Natural killer cell (primary cell): ENCODE measurements at regions not wholly inside any gene's neighbourhood (a gene's known extent, or its start where the extent isn't known, plus 50 kb on each side); places are given as distances from the start of the nearest gene placed in this dataset.

Experiments used
- ATAC-seq, 3 donors: fragments of 150-1000 bp in 2 of 3; fragments of 200-7000 bp in 1 of 3; cut with Tn5 transposase; 1 replicate in 1 of 3; 2 replicates in 2 of 3; pipeline ENCODE4 v1.10.0; 2021; ENCODE audit warnings: mild to moderate bottlenecking in 2 of 3, moderate library complexity in 2 of 3
- DNase-seq, 2 donors: peaks; one replicate each; pipeline versions ENCODE4 v3.0.0 to v3.0.0-alpha.2; 2013 to 2021; ENCODE audit warnings: mixed read lengths in 1 of 2
- H3K27ac ChIP-seq: one replicate; pipeline ENCODE4 v1.5.1; 2013; ENCODE audit warnings: mild to moderate bottlenecking, low read length
- H3K27me3 ChIP-seq: one replicate; pipeline ENCODE4 v1.6.1; 2013; ENCODE audit warnings: low read length; ENCODE audit not compliant: control insufficient read depth, insufficient read depth
- H3K36me3 ChIP-seq: one replicate; pipeline ENCODE4 v1.6.1; 2013; ENCODE audit warnings: low read length; ENCODE audit not compliant: control insufficient read depth, insufficient read depth
- H3K4me1 ChIP-seq: one replicate; pipeline ENCODE4 v1.6.1; 2013; ENCODE audit warnings: low read length; ENCODE audit not compliant: control insufficient read depth, insufficient read depth
- H3K4me3 ChIP-seq: one replicate; pipeline ENCODE4 v1.5.1; 2013; ENCODE audit warnings: low read length
- H3K9me3 ChIP-seq: one replicate; pipeline ENCODE4 v1.6.1; 2013; ENCODE audit warnings: low read length; ENCODE audit not compliant: control insufficient read depth, insufficient read depth
- H3K27ac Mint-ChIP-seq, 2 donors: one replicate each; pipeline ENCODE4 v1.8.0; 2022; ENCODE audit warnings: mild to moderate bottlenecking in 2 of 2, mixed read lengths in 2 of 2, moderate library complexity in 1 of 2
- H3K27me3 Mint-ChIP-seq, 2 donors: one replicate each; pipeline ENCODE4 v1.8.0; 2022; ENCODE audit warnings: low read depth in 2 of 2, mixed read lengths in 2 of 2
- H3K36me3 Mint-ChIP-seq: one replicate; pipeline ENCODE4 v1.8.0; 2022; ENCODE audit warnings: mixed read lengths
- H3K4me1 Mint-ChIP-seq, 2 donors: one replicate each; pipeline ENCODE4 v1.8.0; 2022; ENCODE audit warnings: mixed read lengths in 2 of 2
- H3K4me3 Mint-ChIP-seq: one replicate; pipeline ENCODE4 v1.8.0; 2022; ENCODE audit warnings: mild to moderate bottlenecking, moderate library complexity, mixed read lengths
- H3K9me3 Mint-ChIP-seq, 2 donors: one replicate each; pipeline ENCODE4 v1.8.0; 2022; ENCODE audit warnings: mixed read lengths in 2 of 2
- WGBS: methylation state at CpG from one replicate; pipeline ENCODE4 v1.1.7; 2013; ENCODE audit warnings: missing lambda C conversion rate; ENCODE audit not compliant: insufficient coverage; 5-methylcytosine and 5-hydroxymethylcytosine counted together
- intact Hi-C: fragments of 100-400 bp; cut with micrococcal nuclease; formaldehyde crosslinking; loops from one replicate; pipeline ENCODE4 v1.14.2; 2022
- TF ChIP-seq, protein P1 (sequence below): fragments of 200-600 bp; IDR thresholded peaks from one replicate; pipeline ENCODE4 v1.8.0; 2022; ENCODE audit warnings: antibody characterized with exemption

DNA sequence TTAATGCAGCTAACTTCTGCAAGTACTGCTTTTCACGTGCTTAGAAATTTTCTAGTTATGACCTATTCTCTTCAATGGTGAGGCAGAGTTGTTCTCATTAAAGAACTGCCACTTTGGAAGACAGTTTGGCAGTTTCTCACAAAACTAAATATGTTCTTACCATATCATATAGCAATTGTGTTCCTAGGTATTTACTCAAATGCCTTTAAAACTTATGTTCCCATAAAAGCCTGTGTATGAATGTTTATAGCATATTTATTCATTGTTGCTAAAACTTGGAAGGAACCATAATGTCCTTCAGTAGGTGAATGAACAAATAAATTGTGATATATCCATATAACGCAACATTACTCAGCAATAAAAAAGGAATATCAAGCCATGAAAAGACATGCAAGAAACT is 555.1 kb upstream of the POT1 start:
- H3K36me3 Mint-ChIP-seq = no peaks in the 10 kb centered on the region
- Histone ChIP-seq H3K27ac (no peak overlapping the region), H3K27me3 (no peaks in the 10 kb centered on the region), H3K4me1 (no peaks in the 10 kb centered on the region), H3K36me3 (no peaks in the 10 kb centered on the region), H3K9me3 (no peaks in the 10 kb centered on the region), H3K4me3 (no peak overlapping the region)
- no peaks in the 10 kb centered on the region for H3K27me3 Mint-ChIP-seq
- 56% methylated on average over 1 of the region's 2 CpGs for WGBS
- no peak for DNase-seq
- TF ChIP-seq, protein P1, sequence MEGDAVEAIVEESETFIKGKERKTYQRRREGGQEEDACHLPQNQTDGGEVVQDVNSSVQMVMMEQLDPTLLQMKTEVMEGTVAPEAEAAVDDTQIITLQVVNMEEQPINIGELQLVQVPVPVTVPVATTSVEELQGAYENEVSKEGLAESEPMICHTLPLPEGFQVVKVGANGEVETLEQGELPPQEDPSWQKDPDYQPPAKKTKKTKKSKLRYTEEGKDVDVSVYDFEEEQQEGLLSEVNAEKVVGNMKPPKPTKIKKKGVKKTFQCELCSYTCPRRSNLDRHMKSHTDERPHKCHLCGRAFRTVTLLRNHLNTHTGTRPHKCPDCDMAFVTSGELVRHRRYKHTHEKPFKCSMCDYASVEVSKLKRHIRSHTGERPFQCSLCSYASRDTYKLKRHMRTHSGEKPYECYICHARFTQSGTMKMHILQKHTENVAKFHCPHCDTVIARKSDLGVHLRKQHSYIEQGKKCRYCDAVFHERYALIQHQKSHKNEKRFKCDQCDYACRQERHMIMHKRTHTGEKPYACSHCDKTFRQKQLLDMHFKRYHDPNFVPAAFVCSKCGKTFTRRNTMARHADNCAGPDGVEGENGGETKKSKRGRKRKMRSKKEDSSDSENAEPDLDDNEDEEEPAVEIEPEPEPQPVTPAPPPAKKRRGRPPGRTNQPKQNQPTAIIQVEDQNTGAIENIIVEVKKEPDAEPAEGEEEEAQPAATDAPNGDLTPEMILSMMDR = no peak
- no peaks in the 10 kb centered on the region for H3K9me3 Mint-ChIP-seq
- intact Hi-C loops = no loop called here
- no peaks in the 10 kb centered on the region for H3K4me1 Mint-ChIP-seq
- H3K4me3 Mint-ChIP-seq = no peak overlapping the region
- no peak for ATAC-seq
- H3K27ac Mint-ChIP-seq = no peak overlapping the region

DNA sequence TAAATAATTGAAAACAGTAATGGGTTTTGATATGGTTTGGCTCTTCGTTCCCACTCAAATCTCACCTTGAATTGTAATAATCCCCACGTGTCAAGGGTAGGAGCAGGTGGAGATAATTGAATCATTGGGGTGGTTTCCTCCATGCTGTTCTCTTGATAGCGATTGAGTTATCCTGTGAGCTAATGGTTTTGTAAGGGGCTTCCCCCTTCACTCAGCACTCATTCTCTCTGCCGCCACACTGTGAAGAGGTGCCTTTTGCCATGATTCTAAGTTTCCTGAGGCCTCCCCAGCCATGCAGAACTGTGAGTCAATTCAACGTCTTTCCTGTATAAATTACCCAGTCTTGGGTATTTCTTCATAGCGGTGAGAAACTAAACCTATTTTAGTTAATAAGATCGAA is 551.7 kb upstream of the POT1 start:
- H3K27ac ChIP-seq = no peak overlapping the region
- no peak overlapping the region for H3K27ac Mint-ChIP-seq
- intact Hi-C loops = no loop called here
- H3K4me3 ChIP-seq = no peak overlapping the region
- no peaks in the 10 kb centered on the region for H3K9me3 ChIP-seq
- TF ChIP-seq, protein P1 = no peak
- no peaks in the 10 kb centered on the region for H3K4me1 Mint-ChIP-seq
- no peaks in the 10 kb centered on the region for H3K27me3 ChIP-seq
- no peaks in the 10 kb centered on the region for H3K4me1 ChIP-seq
- H3K9me3 Mint-ChIP-seq = no peaks in the 10 kb centered on the region
- H3K36me3 ChIP-seq = no peaks in the 10 kb centered on the region
- DNase-seq (no peak), ATAC-seq (no peak)
- 89% methylated on average over 4 of the region's 7 CpGs for WGBS
- H3K4me3 Mint-ChIP-seq = no peak overlapping the region
- H3K36me3 Mint-ChIP-seq = no peaks in the 10 kb centered on the region
- H3K27me3 Mint-ChIP-seq = no peaks in the 10 kb centered on the region

DNA sequence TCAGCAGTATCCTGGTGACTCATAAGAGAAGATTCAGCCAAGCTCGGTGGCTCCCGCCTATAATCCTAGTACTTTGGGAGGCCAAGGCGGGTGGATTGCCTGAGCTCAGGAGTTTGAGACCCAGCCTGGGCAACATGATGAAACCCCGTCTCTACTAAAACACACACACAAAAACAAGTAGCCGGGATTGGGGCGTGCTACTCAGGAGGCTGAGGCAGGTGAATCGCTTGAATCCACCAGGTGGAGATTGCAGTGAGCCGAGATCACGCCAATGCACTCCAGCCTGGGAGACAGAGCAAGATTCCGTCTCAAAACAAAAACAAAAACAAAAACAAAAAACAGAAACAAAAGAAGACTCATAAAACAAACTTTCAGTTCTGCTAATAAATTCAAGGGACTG is 551.1 kb upstream of the POT1 start:
- ATAC-seq (no peak), DNase-seq (no peak)
- Mint-ChIP-seq H3K4me3 (no peak overlapping the region), H3K27me3 (no peaks in the 10 kb centered on the region), H3K27ac (no peak overlapping the region), H3K36me3 (no peaks in the 10 kb centered on the region), H3K9me3 (no peaks in the 10 kb centered on the region), H3K4me1 (no peaks in the 10 kb centered on the region)
- no peaks in the 10 kb centered on the region for H3K4me1 ChIP-seq
- intact Hi-C loops = no loop called here
- no peaks in the 10 kb centered on the region for H3K9me3 ChIP-seq
- H3K27ac ChIP-seq = no peak overlapping the region
- 93% methylated on average over 10 of the region's 10 CpGs for WGBS
- no peak overlapping the region for H3K4me3 ChIP-seq
- H3K36me3 ChIP-seq = no peaks in the 10 kb centered on the region
- TF ChIP-seq, protein P1 = no peak
- no peaks in the 10 kb centered on the region for H3K27me3 ChIP-seq

DNA sequence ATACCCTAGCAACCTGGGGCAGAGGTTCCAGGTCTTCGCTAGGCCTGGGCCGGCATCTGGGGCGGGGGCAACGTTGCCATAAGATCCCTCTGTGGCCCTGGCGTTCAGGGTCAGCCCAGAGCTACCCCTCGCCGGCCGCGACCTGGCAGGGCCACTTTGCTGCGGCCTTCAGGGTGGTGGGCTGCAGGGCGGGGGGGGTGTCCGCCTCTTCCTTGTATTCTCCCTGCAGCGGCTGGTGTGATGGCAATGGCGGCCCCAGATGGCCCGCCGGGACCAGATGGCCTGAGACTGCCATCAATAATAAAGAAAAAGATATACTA is 539.2 kb upstream of the POT1 start:
- intact Hi-C loops = no loop called here
- Mint-ChIP-seq H3K4me1 (no peaks in the 10 kb centered on the region), H3K4me3 (no peak overlapping the region), H3K36me3 (no peaks in the 10 kb centered on the region), H3K9me3 (peaks cover 0 to 2% of the 10 kb centered on the region in 2 donors), H3K27me3 (no peaks in the 10 kb centered on the region), H3K27ac (no peak overlapping the region)
- Histone ChIP-seq H3K9me3 (no peaks in the 10 kb centered on the region), H3K27ac (no peak overlapping the region), H3K36me3 (no peaks in the 10 kb centered on the region), H3K27me3 (no peaks in the 10 kb centered on the region), H3K4me3 (no peak overlapping the region), H3K4me1 (no peaks in the 10 kb centered on the region)
- no peak for ATAC-seq
- 94% methylated on average over 12 of the region's 16 CpGs for WGBS
- TF ChIP-seq, protein P1 = no peak
- no peak for DNase-seq
